ENCODE measurements at regions not wholly inside any gene's neighbourhood (a gene's known extent, or its start where the extent isn't known, plus 50 kb on each side); places are given as distances from the start of the nearest gene placed in this dataset.

- TF ChIP-seq CHD1 (IDR thresholded peaks at IDR 0.05; ENCODE audit: low read length) (no peak), CREB1 (IDR thresholded peaks at IDR 0.05) (no peak), CREB1 (CRISPR knock-in tag; IDR thresholded peaks at IDR 0.05) (no peak), CHD7 (IDR thresholded peaks at IDR 0.05; ENCODE audit: low read depth, low read length) (no peak), PTBP1 (IDR thresholded peaks at IDR 0.05; ENCODE audit: low read depth, low read length) (no peak), E2F4 (CRISPR knock-in tag; IDR thresholded peaks at IDR 0.05; ENCODE audit: low read depth) (no peak), XRCC5 (IDR thresholded peaks at IDR 0.05; ENCODE audit: low read depth, low read length) (no peak), TAF9B (IDR thresholded peaks at IDR 0.05; ENCODE audit: partially characterized antibody) (no peak), ZNF140 (CRISPR knock-in tag; IDR thresholded peaks at IDR 0.05) (no peak), CHAMP1 (IDR thresholded peaks at IDR 0.05) (no peak)
These were observed 432.4 kb upstream of the MYT1L start (continued) for GRCh38 chr2:2763351-2764000.

Measured in K562 (cell line).